ENCODE measurements at regions not wholly inside any gene's neighbourhood (a gene's known extent, or its start where the extent isn't known, plus 50 kb on each side); places are given as distances from the start of the nearest gene placed in this dataset.

- no peak overlapping the region for H3K4me2 ChIP-seq (ENCODE audit: low read length, poor library complexity, severe bottlenecking)
- H2BK5ac ChIP-seq (ENCODE audit: low read depth, low read length, poor library complexity, severe bottlenecking): no peak overlapping the region
- no peak overlapping the region for H3K23ac ChIP-seq (ENCODE audit: low read length in 2 of 2)
- no peak overlapping the region for H2BK15ac ChIP-seq (ENCODE audit: low read depth, poor library complexity, severe bottlenecking)
- WGBS: no CpG with 5 or more reads among the region's 2 CpGs
- no peaks in the 10 kb centered on the region for H3K36me3 ChIP-seq (ENCODE audit: control insufficient read depth in 1 of 2, insufficient read depth in 2 of 2, low read depth in 1 of 2, low read length in 2 of 2)
- H3K27ac ChIP-seq (ENCODE audit: low read length, poor library complexity, severe bottlenecking): no peak overlapping the region
- no peak overlapping the region for H2AK5ac ChIP-seq (ENCODE audit: low read length, severe bottlenecking)
- no peak overlapping the region for H4K8ac ChIP-seq (ENCODE audit: low read length)
- H3K4me3 ChIP-seq (ENCODE audit: insufficient read depth in 1 of 2, low read depth in 1 of 2, low read length in 2 of 2): no peak overlapping the region
- H4K91ac ChIP-seq (ENCODE audit: low read length): no peak overlapping the region
- H3K9me3 ChIP-seq (ENCODE audit: control insufficient read depth, low read length): no peaks in the 10 kb centered on the region
- no peak overlapping the region for H2BK120ac ChIP-seq (ENCODE audit: low read depth, low read length)
- no peak overlapping the region for H2BK12ac ChIP-seq (ENCODE audit: low read length in 2 of 2)
- DNase-seq: no peak
- no peak overlapping the region for H2AFZ ChIP-seq (ENCODE audit: low read depth, low read length)
- no peak overlapping the region for H3K14ac ChIP-seq (ENCODE audit: low read length in 2 of 2)
- H3K4ac ChIP-seq (ENCODE audit: low read depth in 1 of 2, low read length in 2 of 2): no peak overlapping the region
- no peaks in the 10 kb centered on the region for H3K79me1 ChIP-seq (replicated peaks; ENCODE audit: low read length, poor library complexity, severe bottlenecking)
- no peaks in the 10 kb centered on the region for H3K4me1 ChIP-seq (ENCODE audit: control insufficient read depth, insufficient read depth, low read depth, low read length)
- no peak overlapping the region for H3K18ac ChIP-seq (ENCODE audit: low read depth in 1 of 2, low read length in 2 of 2)
- no peaks in the 10 kb centered on the region for H3K27me3 ChIP-seq (ENCODE audit: control insufficient read depth in 1 of 2, insufficient read depth in 1 of 2, low read length in 2 of 2)
- no peak overlapping the region for H3K9ac ChIP-seq (ENCODE audit: low read length)
Measured at GRCh38 chr2:147174824-147175254, 670.0 kb upstream of the ACVR2A start.

GRCh38 chr2:147173798-147174197 lies 671.0 kb upstream of the ACVR2A start:
- 83% methylated on average over 2 of the region's 2 CpGs for WGBS
- no peak for DNase-seq
- H3K27ac ChIP-seq (ENCODE audit: low read length, poor library complexity, severe bottlenecking): no peak overlapping the region
- no peak overlapping the region for H2AK5ac ChIP-seq (ENCODE audit: low read length, severe bottlenecking)
- H2BK12ac ChIP-seq (ENCODE audit: low read length in 2 of 2): no peak overlapping the region
- H3K4me3 ChIP-seq (ENCODE audit: insufficient read depth in 1 of 2, low read depth in 1 of 2, low read length in 2 of 2): no peak overlapping the region
- H2AFZ ChIP-seq (ENCODE audit: low read depth, low read length): no peak overlapping the region
- H3K4me2 ChIP-seq (ENCODE audit: low read length, poor library complexity, severe bottlenecking): no peak overlapping the region
- H4K91ac ChIP-seq (ENCODE audit: low read length): no peak overlapping the region
- no peak overlapping the region for H3K23ac ChIP-seq (ENCODE audit: low read length in 2 of 2)
- H2BK15ac ChIP-seq (ENCODE audit: low read depth, poor library complexity, severe bottlenecking): no peak overlapping the region
- no peak overlapping the region for H2BK5ac ChIP-seq (ENCODE audit: low read depth, low read length, poor library complexity, severe bottlenecking)
- H3K4me1 ChIP-seq (ENCODE audit: control insufficient read depth, insufficient read depth, low read depth, low read length): no peaks in the 10 kb centered on the region
- H3K9me3 ChIP-seq (ENCODE audit: control insufficient read depth, low read length): no peaks in the 10 kb centered on the region
- H3K79me1 ChIP-seq (replicated peaks; ENCODE audit: low read length, poor library complexity, severe bottlenecking): no peaks in the 10 kb centered on the region
- no peak overlapping the region for H4K8ac ChIP-seq (ENCODE audit: low read length)
- H3K4ac ChIP-seq (ENCODE audit: low read depth in 1 of 2, low read length in 2 of 2): no peak overlapping the region
- no peak overlapping the region for H3K9ac ChIP-seq (ENCODE audit: low read length)
- no peaks in the 10 kb centered on the region for H3K36me3 ChIP-seq (ENCODE audit: control insufficient read depth in 1 of 2, insufficient read depth in 2 of 2, low read depth in 1 of 2, low read length in 2 of 2)
- H3K27me3 ChIP-seq (ENCODE audit: control insufficient read depth in 1 of 2, insufficient read depth in 1 of 2, low read length in 2 of 2): no peaks in the 10 kb centered on the region
- H3K18ac ChIP-seq (ENCODE audit: low read depth in 1 of 2, low read length in 2 of 2): no peak overlapping the region
- no peak overlapping the region for H3K14ac ChIP-seq (ENCODE audit: low read length in 2 of 2)
- no peak overlapping the region for H2BK120ac ChIP-seq (ENCODE audit: low read depth, low read length)

- Histone ChIP-seq H3K23ac (ENCODE audit: low read length in 2 of 2) (no peak overlapping the region), H3K27ac (ENCODE audit: low read length, poor library complexity, severe bottlenecking) (no peak overlapping the region), H3K14ac (ENCODE audit: low read length in 2 of 2) (no peak overlapping the region), H2BK120ac (ENCODE audit: low read depth, low read length) (no peak overlapping the region), H4K91ac (ENCODE audit: low read length) (no peak overlapping the region), H2AK5ac (ENCODE audit: low read length, severe bottlenecking) (no peak overlapping the region), H3K4me2 (ENCODE audit: low read length, poor library complexity, severe bottlenecking) (no peak overlapping the region), H3K9ac (ENCODE audit: low read length) (no peak overlapping the region), H3K9me3 (ENCODE audit: control insufficient read depth, low read length) (no peaks in the 10 kb centered on the region), H2BK5ac (ENCODE audit: low read depth, low read length, poor library complexity, severe bottlenecking) (no peak overlapping the region), H2BK15ac (ENCODE audit: low read depth, poor library complexity, severe bottlenecking) (no peak overlapping the region), H4K8ac (ENCODE audit: low read length) (no peak overlapping the region), H3K4me1 (ENCODE audit: control insufficient read depth, insufficient read depth, low read depth, low read length) (no peaks in the 10 kb centered on the region), H3K79me1 (replicated peaks; ENCODE audit: low read length, poor library complexity, severe bottlenecking) (no peaks in the 10 kb centered on the region), H2BK12ac (ENCODE audit: low read length in 2 of 2) (no peak overlapping the region), H3K18ac (ENCODE audit: low read depth in 1 of 2, low read length in 2 of 2) (no peak overlapping the region), H3K36me3 (ENCODE audit: control insufficient read depth in 1 of 2, insufficient read depth in 2 of 2, low read depth in 1 of 2, low read length in 2 of 2) (no peaks in the 10 kb centered on the region), H3K4ac (ENCODE audit: low read depth in 1 of 2, low read length in 2 of 2) (no peak overlapping the region), H2AFZ (ENCODE audit: low read depth, low read length) (no peak overlapping the region), H3K27me3 (ENCODE audit: control insufficient read depth in 1 of 2, insufficient read depth in 1 of 2, low read length in 2 of 2) (no peaks in the 10 kb centered on the region), H3K4me3 (ENCODE audit: insufficient read depth in 1 of 2, low read depth in 1 of 2, low read length in 2 of 2) (no peak overlapping the region)
- WGBS: 75% methylated on average over 1 of the region's 1 CpG
- DNase-seq: no peak
Measured at GRCh38 chr2:147173189-147173581, 671.6 kb upstream of the ACVR2A start.

GRCh38 chr2:147172493-147173188 lies 672.2 kb upstream of the ACVR2A start:
- Histone ChIP-seq H2BK120ac (ENCODE audit: low read depth, low read length) (no peak overlapping the region), H3K9me3 (ENCODE audit: control insufficient read depth, low read length) (no peaks in the 10 kb centered on the region), H3K4me3 (ENCODE audit: insufficient read depth in 1 of 2, low read depth in 1 of 2, low read length in 2 of 2) (no peak overlapping the region), H2BK15ac (ENCODE audit: low read depth, poor library complexity, severe bottlenecking) (no peak overlapping the region), H3K9ac (ENCODE audit: low read length) (no peak overlapping the region), H2AK5ac (ENCODE audit: low read length, severe bottlenecking) (no peak overlapping the region), H4K8ac (ENCODE audit: low read length) (no peak overlapping the region), H3K4ac (ENCODE audit: low read depth in 1 of 2, low read length in 2 of 2) (no peak overlapping the region), H3K4me2 (ENCODE audit: low read length, poor library complexity, severe bottlenecking) (no peak overlapping the region), H3K18ac (ENCODE audit: low read depth in 1 of 2, low read length in 2 of 2) (no peak overlapping the region), H2BK12ac (ENCODE audit: low read length in 2 of 2) (no peak overlapping the region), H3K23ac (ENCODE audit: low read length in 2 of 2) (no peak overlapping the region), H2AFZ (ENCODE audit: low read depth, low read length) (no peak overlapping the region), H3K27ac (ENCODE audit: low read length, poor library complexity, severe bottlenecking) (no peak overlapping the region), H3K27me3 (ENCODE audit: control insufficient read depth in 1 of 2, insufficient read depth in 1 of 2, low read length in 2 of 2) (no peaks in the 10 kb centered on the region), H3K36me3 (ENCODE audit: control insufficient read depth in 1 of 2, insufficient read depth in 2 of 2, low read depth in 1 of 2, low read length in 2 of 2) (no peaks in the 10 kb centered on the region), H3K79me1 (replicated peaks; ENCODE audit: low read length, poor library complexity, severe bottlenecking) (no peaks in the 10 kb centered on the region), H3K4me1 (ENCODE audit: control insufficient read depth, insufficient read depth, low read depth, low read length) (no peaks in the 10 kb centered on the region), H2BK5ac (ENCODE audit: low read depth, low read length, poor library complexity, severe bottlenecking) (no peak overlapping the region), H4K91ac (ENCODE audit: low read length) (no peak overlapping the region), H3K14ac (ENCODE audit: low read length in 2 of 2) (no peak overlapping the region)
- WGBS: 81% methylated on average over 8 of the region's 9 CpGs
- DNase-seq: no peak
